ENCODE measurements at regions not wholly inside any gene's neighbourhood (a gene's known extent, or its start where the extent isn't known, plus 50 kb on each side); places are given as distances from the start of the nearest gene placed in this dataset.

- WGBS: 45% methylated on average over 3 of the region's 3 CpGs
- Histone ChIP-seq H3K4me3 (no peak overlapping the region), H3K4me1 (replicated peaks) (no peaks in the 10 kb centered on the region), H3K27ac (no peak overlapping the region), H3K9me3 (no peaks in the 10 kb centered on the region), H3K36me3 (no peaks in the 10 kb centered on the region), H3K27me3 (replicated peaks; ENCODE audit: insufficient read depth) (no peaks in the 10 kb centered on the region)
- intact Hi-C loops (cut with DNase I): no loop called here
- no peak for DNase-seq (ENCODE audit: low spot score)
- TF ChIP-seq POLR2AphosphoS5 (IDR thresholded peaks at IDR 0.05): no peak
- no peak for TF ChIP-seq CTCF (IDR thresholded peaks at IDR 0.05)
- no peak for TF ChIP-seq POLR2A (IDR thresholded peaks at IDR 0.05)
Observed at GRCh38 chr18:53756610-53756972, 467.9 kb downstream of the MBD2 start.

GRCh38 chr18:53755914-53756609, 468.4 kb downstream of the MBD2 start:
- no peaks in the 10 kb centered on the region for H3K4me1 ChIP-seq (replicated peaks)
- no peak overlapping the region for H3K4me3 ChIP-seq
- WGBS: 83% methylated on average over 5 of the region's 5 CpGs
- H3K9me3 ChIP-seq: no peaks in the 10 kb centered on the region
- no peak for TF ChIP-seq POLR2AphosphoS5 (IDR thresholded peaks at IDR 0.05)
- no peak for TF ChIP-seq POLR2A (IDR thresholded peaks at IDR 0.05)
- TF ChIP-seq CTCF (IDR thresholded peaks at IDR 0.05): no peak
- H3K27me3 ChIP-seq (replicated peaks; ENCODE audit: insufficient read depth): no peaks in the 10 kb centered on the region
- H3K27ac ChIP-seq: no peak overlapping the region
- no peaks in the 10 kb centered on the region for H3K36me3 ChIP-seq
- no peak for DNase-seq (ENCODE audit: low spot score)
- intact Hi-C loops (cut with DNase I): no loop called here

- Histone ChIP-seq H3K27ac (no peak overlapping the region), H3K9me3 (no peaks in the 10 kb centered on the region), H3K27me3 (replicated peaks; ENCODE audit: insufficient read depth) (no peaks in the 10 kb centered on the region), H3K4me3 (no peak overlapping the region), H3K36me3 (no peaks in the 10 kb centered on the region), H3K4me1 (replicated peaks) (no peaks in the 10 kb centered on the region)
- TF ChIP-seq POLR2A (IDR thresholded peaks at IDR 0.05) (no peak), POLR2AphosphoS5 (IDR thresholded peaks at IDR 0.05) (no peak), CTCF (IDR thresholded peaks at IDR 0.05) (no peak)
- DNase-seq (ENCODE audit: low spot score): no peak
- intact Hi-C loops (cut with DNase I): no loop called here
Observed at GRCh38 chr18:53754154-53754553, 470.3 kb downstream of the MBD2 start.

- no peak overlapping the region for H3K27ac ChIP-seq
- intact Hi-C loops (cut with DNase I): no loop called here
- TF ChIP-seq CTCF (IDR thresholded peaks at IDR 0.05) (no peak), POLR2A (IDR thresholded peaks at IDR 0.05) (no peak), POLR2AphosphoS5 (IDR thresholded peaks at IDR 0.05) (no peak)
- no peaks in the 10 kb centered on the region for H3K36me3 ChIP-seq
- no peak overlapping the region for H3K4me3 ChIP-seq
- no peak for DNase-seq (ENCODE audit: low spot score)
- 74% methylated on average over 3 of the region's 3 CpGs for WGBS
- H3K9me3 ChIP-seq: no peaks in the 10 kb centered on the region
- no peaks in the 10 kb centered on the region for H3K27me3 ChIP-seq (replicated peaks; ENCODE audit: insufficient read depth)
- no peaks in the 10 kb centered on the region for H3K4me1 ChIP-seq (replicated peaks)
Observed at GRCh38 chr18:53753601-53754000, 470.9 kb downstream of the MBD2 start.

GRCh38 chr18:53752781-53753367, 471.6 kb downstream of the MBD2 start:
- Histone ChIP-seq H3K4me1 (replicated peaks) (no peaks in the 10 kb centered on the region), H3K27ac (no peak overlapping the region), H3K9me3 (no peaks in the 10 kb centered on the region), H3K4me3 (no peak overlapping the region), H3K27me3 (replicated peaks; ENCODE audit: insufficient read depth) (no peaks in the 10 kb centered on the region), H3K36me3 (no peaks in the 10 kb centered on the region)
- DNase-seq (ENCODE audit: low spot score): no peak
- 50% methylated on average over 5 of the region's 5 CpGs for WGBS
- TF ChIP-seq POLR2AphosphoS5 (IDR thresholded peaks at IDR 0.05): no peak
- TF ChIP-seq CTCF (IDR thresholded peaks at IDR 0.05): no peak
- no peak for TF ChIP-seq POLR2A (IDR thresholded peaks at IDR 0.05)
- intact Hi-C loops (cut with DNase I): no loop called here

Data from prostate gland (tissue), 2 donors.